ENCODE measurements at regions not wholly inside any gene's neighbourhood (a gene's known extent, or its start where the extent isn't known, plus 50 kb on each side); places are given as distances from the start of the nearest gene placed in this dataset.

- Histone ChIP-seq H3K36me3 (no peaks in the 10 kb centered on the region), H3K4me1 (ENCODE audit: low read depth) (no peaks in the 10 kb centered on the region), H3K27me3 (peaks cover 88% of the 10 kb centered on the region), H3K27ac (no peak overlapping the region), H3K9me3 (ENCODE audit: low read depth) (no peaks in the 10 kb centered on the region), H3K4me3 (no peak overlapping the region)
- TF ChIP-seq CTCF (IDR thresholded peaks at IDR 0.05; ENCODE audit: low read depth, low read length), result no peak
- peak in 1 of 2 donors; percentile 31 for DNase-seq (ENCODE audit: low read depth in 1 of 2, low spot score in 1 of 2)
Observed at GRCh38 chr6:113758826-113759574, 98.1 kb upstream of the MARCKS start.

- no peaks in the 10 kb centered on the region for H3K36me3 ChIP-seq
- no peaks in the 10 kb centered on the region for H3K4me1 ChIP-seq (ENCODE audit: low read depth)
- TF ChIP-seq CTCF (IDR thresholded peaks at IDR 0.05; ENCODE audit: low read depth, low read length), result no peak
- H3K9me3 ChIP-seq (ENCODE audit: low read depth), result no peaks in the 10 kb centered on the region
- peak in 1 of 2 donors; percentile 46 for DNase-seq (ENCODE audit: low read depth in 1 of 2, low spot score in 1 of 2)
- H3K4me3 ChIP-seq, result no peak overlapping the region
- peaks cover 82% of the 10 kb centered on the region for H3K27me3 ChIP-seq
- H3K27ac ChIP-seq, result no peak overlapping the region
Observed at GRCh38 chr6:113762641-113763040, 94.5 kb upstream of the MARCKS start.

- no peak overlapping the region for H3K4me3 ChIP-seq
- no peaks in the 10 kb centered on the region for H3K9me3 ChIP-seq (ENCODE audit: low read depth)
- DNase-seq (ENCODE audit: low read depth in 1 of 2, low spot score in 1 of 2), result no peak
- peaks cover 84% of the 10 kb centered on the region for H3K27me3 ChIP-seq
- H3K27ac ChIP-seq, result no peak overlapping the region
- no peaks in the 10 kb centered on the region for H3K4me1 ChIP-seq (ENCODE audit: low read depth)
- no peaks in the 10 kb centered on the region for H3K36me3 ChIP-seq
- TF ChIP-seq CTCF (IDR thresholded peaks at IDR 0.05; ENCODE audit: low read depth, low read length), result no peak
Observed at GRCh38 chr6:113763311-113763766, 93.8 kb upstream of the MARCKS start.

- Histone ChIP-seq H3K4me1 (ENCODE audit: low read depth) (no peaks in the 10 kb centered on the region), H3K36me3 (no peaks in the 10 kb centered on the region), H3K4me3 (no peak overlapping the region), H3K27ac (no peak overlapping the region), H3K27me3 (peaks cover 79% of the 10 kb centered on the region), H3K9me3 (ENCODE audit: low read depth) (no peaks in the 10 kb centered on the region)
- DNase-seq (ENCODE audit: low read depth in 1 of 2, low spot score in 1 of 2), result peak in 1 of 2 donors; percentile 53
- TF ChIP-seq CTCF (IDR thresholded peaks at IDR 0.05; ENCODE audit: low read depth, low read length), result no peak
Observed at GRCh38 chr6:113763876-113764275, 93.3 kb upstream of the MARCKS start.

- no peak for TF ChIP-seq CTCF (IDR thresholded peaks at IDR 0.05; ENCODE audit: low read depth, low read length)
- Histone ChIP-seq H3K27ac (no peak overlapping the region), H3K4me3 (no peak overlapping the region), H3K9me3 (ENCODE audit: low read depth) (no peaks in the 10 kb centered on the region), H3K27me3 (peaks cover 82% of the 10 kb centered on the region), H3K36me3 (no peaks in the 10 kb centered on the region), H3K4me1 (ENCODE audit: low read depth) (no peaks in the 10 kb centered on the region)
- no peak for DNase-seq (ENCODE audit: low read depth in 1 of 2, low spot score in 1 of 2)
Observed at GRCh38 chr6:113765909-113766308, 91.2 kb upstream of the MARCKS start.
